ENCODE measurements at regions not wholly inside any gene's neighbourhood (a gene's known extent, or its start where the extent isn't known, plus 50 kb on each side); places are given as distances from the start of the nearest gene placed in this dataset.

DNA sequence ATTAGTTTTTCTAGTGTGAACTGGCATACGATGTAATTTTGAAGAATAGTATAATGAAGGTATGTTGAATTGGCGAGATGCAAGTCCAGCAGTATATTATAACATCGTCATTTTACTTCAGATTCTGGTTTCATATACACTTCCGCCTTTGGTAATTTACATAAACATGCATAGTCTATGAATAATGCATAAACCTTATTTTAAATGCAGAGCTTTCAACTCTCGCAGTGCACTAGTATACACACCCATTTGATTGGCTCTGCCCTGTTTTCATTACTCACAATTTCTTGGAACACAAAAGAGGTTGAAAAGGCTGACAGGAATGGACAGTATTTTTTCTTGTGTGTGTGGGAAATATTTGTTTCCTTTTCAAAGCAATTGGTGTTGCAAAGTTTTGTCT is 128.9 kb upstream of the CCNH start:
- no peak overlapping the region for H3K27ac ChIP-seq
- H3K9ac ChIP-seq, result no peak overlapping the region
- no peak overlapping the region for H3K4me3 ChIP-seq
- H3K4me2 ChIP-seq (ENCODE audit: unreplicated experiment), result no peak overlapping the region
- H3K27me3 ChIP-seq (replicated peaks; ENCODE audit: insufficient read depth), result no peaks in the 10 kb centered on the region
- H3F3A ChIP-seq (ENCODE audit: insufficient read depth), result no peaks in the 10 kb centered on the region
- H3K79me2 ChIP-seq (ENCODE audit: insufficient read depth), result no peaks in the 10 kb centered on the region
- no peak overlapping the region for H2AFZ ChIP-seq
- no peak for TF ChIP-seq EZH2phosphoT487 (IDR thresholded peaks at IDR 0.05; ENCODE audit: insufficient read depth, low read depth)
- TF ChIP-seq EZH2 (IDR thresholded peaks at IDR 0.05; ENCODE audit: insufficient read depth, poor library complexity, severe bottlenecking), result no peak
- 37 to 41% methylated on average over 5 of the region's 5 CpGs for WGBS, 2 experiments (ENCODE audit: low coverage in 1 of 2, low lambda C conversion rate in 2 of 2, missing lambda C conversion rate in 2 of 2)
- in situ Hi-C loops (cut with MboI), result no loop called here
- DNase-seq, result no peak
- H3K9me3 ChIP-seq (ENCODE audit: low read depth), result no peaks in the 10 kb centered on the region
- H3K36me3 ChIP-seq (ENCODE audit: low read depth), result no peaks in the 10 kb centered on the region
- H3K4me1 ChIP-seq (ENCODE audit: insufficient read depth), result no peaks in the 10 kb centered on the region
- no peaks in the 10 kb centered on the region for H4K20me1 ChIP-seq (ENCODE audit: insufficient read depth)
- H3K9me2 ChIP-seq (ENCODE audit: insufficient read depth), result no peaks in the 10 kb centered on the region

DNA sequence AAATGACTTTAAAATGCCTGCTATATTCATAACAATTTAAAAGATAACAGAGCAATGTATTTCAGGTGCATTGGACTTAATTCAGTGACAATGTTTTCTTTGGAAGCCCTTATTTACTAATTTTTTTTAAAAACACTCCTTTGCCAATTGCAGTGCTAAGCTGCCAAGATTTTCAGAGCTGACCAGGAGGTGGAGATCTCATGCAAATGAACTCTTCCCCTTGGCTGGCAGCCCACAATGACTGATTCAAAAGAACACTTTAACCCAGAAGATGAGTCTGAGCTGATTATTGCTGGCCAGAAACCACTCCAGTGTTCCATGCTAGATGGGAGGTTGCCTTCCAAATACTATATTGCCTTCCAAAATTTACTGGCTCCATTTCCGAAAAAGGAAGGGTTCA is 128.3 kb upstream of the CCNH start:
- in situ Hi-C loops (cut with MboI), result no loop called here
- H3K4me2 ChIP-seq (ENCODE audit: unreplicated experiment), result no peak overlapping the region

DNA sequence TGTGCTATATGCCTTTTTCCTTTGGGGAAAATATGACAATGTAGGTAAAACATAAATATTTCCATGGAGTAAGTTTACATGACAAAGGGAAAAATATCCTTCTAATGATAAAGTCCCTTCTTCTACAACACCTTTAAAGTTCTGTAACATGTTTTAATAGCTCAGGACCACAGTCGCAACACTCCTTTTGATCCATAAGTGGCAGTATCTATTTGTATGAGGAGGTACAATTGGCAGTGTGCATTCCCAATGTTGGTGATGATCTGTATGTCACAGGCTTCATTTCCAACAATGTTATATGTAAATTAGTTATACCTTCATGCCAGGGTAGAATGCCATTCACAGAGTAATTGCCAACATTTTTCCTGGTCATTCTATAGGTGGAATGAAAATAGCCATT is 127.1 kb upstream of the CCNH start:
- Histone ChIP-seq H3K79me2 (ENCODE audit: insufficient read depth) (no peaks in the 10 kb centered on the region), H3K9me3 (ENCODE audit: low read depth) (no peaks in the 10 kb centered on the region), H3K4me2 (ENCODE audit: unreplicated experiment) (no peak overlapping the region), H3K9ac (no peak overlapping the region), H3K4me3 (no peak overlapping the region), H3K4me1 (ENCODE audit: insufficient read depth) (no peaks in the 10 kb centered on the region), H3K27ac (no peak overlapping the region), H4K20me1 (ENCODE audit: insufficient read depth) (no peaks in the 10 kb centered on the region), H3K9me2 (ENCODE audit: insufficient read depth) (no peaks in the 10 kb centered on the region), H2AFZ (no peak overlapping the region), H3K27me3 (replicated peaks; ENCODE audit: insufficient read depth) (no peaks in the 10 kb centered on the region), H3K36me3 (ENCODE audit: low read depth) (no peaks in the 10 kb centered on the region), H3F3A (ENCODE audit: insufficient read depth) (no peaks in the 10 kb centered on the region)
- 38 to 78% methylated on average over 1 of the region's 1 CpG for WGBS, 2 experiments (ENCODE audit: low coverage in 1 of 2, low lambda C conversion rate in 2 of 2, missing lambda C conversion rate in 2 of 2)
- DNase-seq, result no peak
- in situ Hi-C loops (cut with MboI), result no loop called here
- no peak for TF ChIP-seq EZH2phosphoT487 (IDR thresholded peaks at IDR 0.05; ENCODE audit: insufficient read depth, low read depth)
- no peak for TF ChIP-seq EZH2 (IDR thresholded peaks at IDR 0.05; ENCODE audit: insufficient read depth, poor library complexity, severe bottlenecking)

More for the DNA sequence above, 128.3 kb upstream of the CCNH start:
- H3K9me2 ChIP-seq (ENCODE audit: insufficient read depth), result no peaks in the 10 kb centered on the region
- no peak overlapping the region for H3K4me3 ChIP-seq
- H3K27ac ChIP-seq, result no peak overlapping the region
- H3K4me1 ChIP-seq (ENCODE audit: insufficient read depth), result no peaks in the 10 kb centered on the region
- H3K27me3 ChIP-seq (replicated peaks; ENCODE audit: insufficient read depth), result no peaks in the 10 kb centered on the region
- H3K9me3 ChIP-seq (ENCODE audit: low read depth), result no peaks in the 10 kb centered on the region
- no peak overlapping the region for H3K9ac ChIP-seq
- no peaks in the 10 kb centered on the region for H4K20me1 ChIP-seq (ENCODE audit: insufficient read depth)
- DNase-seq, result peak; percentile 76
- H3F3A ChIP-seq (ENCODE audit: insufficient read depth), result no peaks in the 10 kb centered on the region
- no peaks in the 10 kb centered on the region for H3K36me3 ChIP-seq (ENCODE audit: low read depth)
- H2AFZ ChIP-seq, result no peak overlapping the region
- WGBS, 2 experiments (ENCODE audit: low coverage in 1 of 2, low lambda C conversion rate in 2 of 2, missing lambda C conversion rate in 2 of 2), result 15 to 25% methylated on average over 1 of the region's 1 CpG
- TF ChIP-seq EZH2 (IDR thresholded peaks at IDR 0.05; ENCODE audit: insufficient read depth, poor library complexity, severe bottlenecking) (no peak), EZH2phosphoT487 (IDR thresholded peaks at IDR 0.05; ENCODE audit: insufficient read depth, low read depth) (no peak)
- no peaks in the 10 kb centered on the region for H3K79me2 ChIP-seq (ENCODE audit: insufficient read depth)

- no peaks in the 10 kb centered on the region for H3K9me3 ChIP-seq (ENCODE audit: low read depth)
- H4K20me1 ChIP-seq (ENCODE audit: insufficient read depth), result no peaks in the 10 kb centered on the region
- H3K27me3 ChIP-seq (replicated peaks; ENCODE audit: insufficient read depth), result no peaks in the 10 kb centered on the region
- H3K79me2 ChIP-seq (ENCODE audit: insufficient read depth), result no peaks in the 10 kb centered on the region
- no peaks in the 10 kb centered on the region for H3K9me2 ChIP-seq (ENCODE audit: insufficient read depth)
- no peaks in the 10 kb centered on the region for H3K4me1 ChIP-seq (ENCODE audit: insufficient read depth)
- no peak overlapping the region for H2AFZ ChIP-seq
- no peak overlapping the region for H3K9ac ChIP-seq
- in situ Hi-C loops (cut with MboI), result no loop called here
- TF ChIP-seq EZH2phosphoT487 (IDR thresholded peaks at IDR 0.05; ENCODE audit: insufficient read depth, low read depth) (no peak), EZH2 (IDR thresholded peaks at IDR 0.05; ENCODE audit: insufficient read depth, poor library complexity, severe bottlenecking) (no peak)
- H3K4me2 ChIP-seq (ENCODE audit: unreplicated experiment), result no peak overlapping the region
- no peak overlapping the region for H3K27ac ChIP-seq
- H3K4me3 ChIP-seq, result no peak overlapping the region
- no peak for DNase-seq
- H3F3A ChIP-seq (ENCODE audit: insufficient read depth), result no peaks in the 10 kb centered on the region
- H3K36me3 ChIP-seq (ENCODE audit: low read depth), result no peaks in the 10 kb centered on the region
Measured at GRCh38 chr5:87536365-87536764, 123.6 kb upstream of the CCNH start.

- TF ChIP-seq EZH2phosphoT487 (IDR thresholded peaks at IDR 0.05; ENCODE audit: insufficient read depth, low read depth) (no peak), EZH2 (IDR thresholded peaks at IDR 0.05; ENCODE audit: insufficient read depth, poor library complexity, severe bottlenecking) (no peak)
- H3F3A ChIP-seq (ENCODE audit: insufficient read depth), result no peaks in the 10 kb centered on the region
- no peaks in the 10 kb centered on the region for H4K20me1 ChIP-seq (ENCODE audit: insufficient read depth)
- H3K27me3 ChIP-seq (replicated peaks; ENCODE audit: insufficient read depth), result no peaks in the 10 kb centered on the region
- no peaks in the 10 kb centered on the region for H3K36me3 ChIP-seq (ENCODE audit: low read depth)
- H2AFZ ChIP-seq, result no peak overlapping the region
- H3K9me2 ChIP-seq (ENCODE audit: insufficient read depth), result no peaks in the 10 kb centered on the region
- no peak overlapping the region for H3K4me3 ChIP-seq
- H3K79me2 ChIP-seq (ENCODE audit: insufficient read depth), result no peaks in the 10 kb centered on the region
- in situ Hi-C loops (cut with MboI), result no loop called here
- no peak overlapping the region for H3K4me2 ChIP-seq (ENCODE audit: unreplicated experiment)
- no peak overlapping the region for H3K27ac ChIP-seq
- H3K9me3 ChIP-seq (ENCODE audit: low read depth), result no peaks in the 10 kb centered on the region
- no peak overlapping the region for H3K9ac ChIP-seq
- no peaks in the 10 kb centered on the region for H3K4me1 ChIP-seq (ENCODE audit: insufficient read depth)
- no peak for DNase-seq
Measured at GRCh38 chr5:87535706-87536105, 123.0 kb upstream of the CCNH start.

Measured in GM23248 (cell line).